GM21526 (cell line): ENCODE measurements at regions not wholly inside any gene's neighbourhood (a gene's known extent, or its start where the extent isn't known, plus 50 kb on each side); places are given as distances from the start of the nearest gene placed in this dataset.
"Not testable (repeated sequence)": the region's sequence is repeated elsewhere in the genome, so short reads cannot be mapped to it uniquely, and the experiment has no call there.

Source experiments
- ATAC-seq: cut with Tn5 transposase; IDR thresholded peaks from one replicate; pipeline ENCODE4 v1.9.1; 2021; ENCODE audit warnings: moderate library complexity; ENCODE audit not compliant: unreplicated experiment, low FRiP score

GRCh38 chr15:21718108-21718507 is 159.4 kb downstream of the POTEB start:
- ATAC-seq = peak; percentile 68

- peak; percentile 23 for ATAC-seq
Measured at GRCh38 chr15:21717661-21718060, 159.9 kb downstream of the POTEB start.

- ATAC-seq = peak; percentile 98
Measured at GRCh38 chr15:21705480-21705879, 172.1 kb downstream of the POTEB start.

- not testable (repeated sequence) for ATAC-seq
Measured at GRCh38 chr15:21698620-21699019, 178.9 kb downstream of the POTEB start.

- not testable (repeated sequence) for ATAC-seq
Measured at GRCh38 chr15:21695089-21695488, 182.4 kb downstream of the POTEB start.

GRCh38 chr15:21692471-21693102 is 184.9 kb downstream of the POTEB start:
- not testable (repeated sequence) for ATAC-seq

- ATAC-seq = peak; percentile 77
Measured at GRCh38 chr15:21656798-21657397, 216.6 kb upstream of the POTEB3 start.

GRCh38 chr15:21656114-21656746 is 215.9 kb upstream of the POTEB3 start:
- ATAC-seq = not testable (repeated sequence)

GRCh38 chr15:21653707-21654106 is 213.4 kb upstream of the POTEB3 start:
- not testable (repeated sequence) for ATAC-seq

- not testable (repeated sequence) for ATAC-seq
Measured at GRCh38 chr15:21638770-21639169, 198.5 kb upstream of the POTEB3 start.

GRCh38 chr15:21626694-21627093 is 186.4 kb upstream of the POTEB3 start:
- ATAC-seq = not testable (repeated sequence)

- ATAC-seq = not testable (repeated sequence)
Measured at GRCh38 chr15:21609223-21609622, 168.9 kb upstream of the POTEB3 start.

GRCh38 chr15:21565426-21565825 is 125.1 kb upstream of the POTEB3 start:
- ATAC-seq = not testable (repeated sequence)

GRCh38 chr15:21551809-21552208 is 111.5 kb upstream of the POTEB3 start:
- peak; percentile 59 for ATAC-seq

- ATAC-seq = not testable (repeated sequence)
Measured at GRCh38 chr15:21546182-21546903, 106.0 kb upstream of the POTEB3 start.

- ATAC-seq = not testable (repeated sequence)
Measured at GRCh38 chr15:21532785-21533184, 92.5 kb upstream of the POTEB3 start.

GRCh38 chr15:21516248-21516647 is 75.9 kb upstream of the POTEB3 start:
- ATAC-seq = not testable (repeated sequence)

- not testable (repeated sequence) for ATAC-seq
Measured at GRCh38 chr15:21515296-21515695, 75.0 kb upstream of the POTEB3 start.

- not testable (repeated sequence) for ATAC-seq
Measured at GRCh38 chr15:21503021-21503420, 62.7 kb upstream of the POTEB3 start.
